ENCODE measurements at regions not wholly inside any gene's neighbourhood (a gene's known extent, or its start where the extent isn't known, plus 50 kb on each side); places are given as distances from the start of the nearest gene placed in this dataset.
"Not testable (repeated sequence)": the region's sequence is repeated elsewhere in the genome, so short reads cannot be mapped to it uniquely, and the experiment has no call there.

DNA sequence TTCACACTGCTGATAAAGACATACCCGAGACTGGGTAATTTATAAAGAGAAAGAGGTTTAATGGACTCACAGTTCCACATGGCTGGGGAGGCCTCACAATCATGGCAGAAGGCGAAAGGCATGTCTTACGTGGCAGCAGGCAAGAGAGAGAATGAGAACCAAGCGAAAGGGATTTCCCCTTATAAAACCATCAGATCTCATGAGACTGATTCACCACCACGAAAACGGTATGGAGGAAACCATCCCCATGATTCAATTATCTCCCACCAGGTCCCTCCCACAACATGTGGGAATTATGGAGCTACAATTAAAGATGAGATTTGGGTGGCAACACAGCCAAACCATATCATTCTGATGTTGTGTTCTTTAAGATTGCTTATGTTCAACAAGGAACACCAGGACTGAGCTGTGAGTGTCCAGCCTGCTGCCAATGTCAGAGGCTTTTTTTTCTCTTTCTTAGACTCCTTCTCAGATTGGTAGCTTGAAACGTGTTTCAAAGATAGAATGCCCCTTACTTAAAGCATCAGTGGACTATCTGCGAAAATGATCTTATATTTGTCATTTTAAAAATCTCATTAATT is 124.1 kb upstream of the TWIST2 start:
- not testable (repeated sequence) for DNase-seq (ENCODE audit: low read depth)

DNA sequence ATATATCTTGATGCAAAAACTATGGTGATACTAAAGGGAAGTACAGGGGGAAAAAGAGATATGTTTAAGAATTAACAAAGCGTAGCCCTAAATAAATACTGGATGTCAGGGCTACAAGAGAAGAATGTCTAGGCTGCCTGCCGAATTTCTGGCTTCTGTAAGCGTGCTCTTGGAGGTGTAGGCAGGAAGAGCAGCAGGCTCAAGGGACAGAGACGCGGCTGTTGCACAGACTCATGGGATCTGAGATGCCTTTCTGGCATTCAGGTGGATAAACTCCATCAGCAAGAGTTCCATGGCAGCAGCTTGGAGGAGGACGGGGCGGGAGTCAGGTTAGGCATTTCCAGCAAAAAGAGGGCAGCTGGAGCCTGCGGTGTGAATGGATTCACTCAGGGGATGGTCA is 123.2 kb upstream of the TWIST2 start:
- no peak for DNase-seq (ENCODE audit: low read depth)

DNA sequence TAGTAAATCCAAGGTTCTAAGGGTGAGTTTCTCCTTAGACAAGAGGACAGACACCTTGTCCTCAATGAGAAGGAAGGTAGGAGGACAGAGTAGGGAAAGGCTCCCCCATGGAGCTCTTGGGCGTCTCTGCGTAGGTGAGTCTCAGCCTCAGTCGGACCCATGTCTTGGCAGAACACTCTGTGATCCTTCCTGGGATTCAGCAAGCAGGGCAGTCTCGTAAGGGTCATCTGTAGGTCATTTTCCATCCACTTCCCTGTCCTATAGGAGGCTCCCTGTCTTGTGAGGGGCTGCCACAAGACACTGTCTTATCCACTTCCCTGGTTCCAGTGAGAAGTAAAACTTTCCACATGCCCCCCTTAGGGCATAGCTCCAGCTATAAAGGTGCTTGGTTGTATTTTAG is 122.6 kb upstream of the TWIST2 start:
- DNase-seq (ENCODE audit: low read depth) = no peak

DNA sequence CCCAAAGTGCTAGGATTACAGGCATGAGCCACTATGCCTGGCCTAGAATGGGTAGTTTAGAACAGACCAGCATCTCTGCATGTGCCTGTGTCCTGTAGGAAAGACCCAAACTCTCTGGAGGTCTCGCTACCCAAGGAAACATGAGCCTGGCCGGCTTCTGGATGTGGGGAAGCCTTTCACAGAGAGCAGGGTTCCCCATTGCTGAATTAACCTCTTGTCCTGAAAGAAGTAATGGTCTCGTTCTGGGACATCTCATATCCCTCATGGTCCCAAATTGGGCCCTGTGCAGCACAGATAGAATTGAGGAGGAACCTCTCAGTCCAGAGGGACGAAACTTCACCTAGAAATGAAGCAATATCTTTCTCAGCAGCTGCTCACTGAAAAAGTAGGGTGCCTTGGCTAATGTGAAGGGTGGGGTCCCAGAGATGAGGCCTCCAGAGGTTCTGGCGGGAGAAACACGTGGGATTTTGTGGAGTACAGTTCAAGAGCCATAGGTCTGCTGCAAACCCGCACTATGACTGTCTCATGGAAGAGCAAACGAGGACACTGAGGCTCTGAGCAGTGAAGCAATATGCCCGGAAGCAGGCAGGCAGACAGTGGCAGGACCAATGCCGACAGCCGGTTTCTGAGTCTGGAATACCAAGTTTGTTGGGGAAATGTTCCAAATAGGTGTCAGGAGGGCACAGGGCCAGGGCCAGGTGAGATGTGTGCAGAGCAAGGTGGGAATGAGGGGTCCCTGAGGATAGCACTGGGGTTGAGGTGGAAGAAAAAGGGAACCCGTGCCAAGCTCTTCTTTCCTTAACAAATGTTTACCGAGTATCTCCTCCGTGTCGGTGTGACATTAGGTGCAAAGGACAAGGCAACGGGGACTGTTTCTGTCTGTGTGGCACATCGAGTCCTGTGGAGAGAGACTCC is 121.0 kb upstream of the TWIST2 start:
- DNase-seq (ENCODE audit: low read depth) = no peak

DNA sequence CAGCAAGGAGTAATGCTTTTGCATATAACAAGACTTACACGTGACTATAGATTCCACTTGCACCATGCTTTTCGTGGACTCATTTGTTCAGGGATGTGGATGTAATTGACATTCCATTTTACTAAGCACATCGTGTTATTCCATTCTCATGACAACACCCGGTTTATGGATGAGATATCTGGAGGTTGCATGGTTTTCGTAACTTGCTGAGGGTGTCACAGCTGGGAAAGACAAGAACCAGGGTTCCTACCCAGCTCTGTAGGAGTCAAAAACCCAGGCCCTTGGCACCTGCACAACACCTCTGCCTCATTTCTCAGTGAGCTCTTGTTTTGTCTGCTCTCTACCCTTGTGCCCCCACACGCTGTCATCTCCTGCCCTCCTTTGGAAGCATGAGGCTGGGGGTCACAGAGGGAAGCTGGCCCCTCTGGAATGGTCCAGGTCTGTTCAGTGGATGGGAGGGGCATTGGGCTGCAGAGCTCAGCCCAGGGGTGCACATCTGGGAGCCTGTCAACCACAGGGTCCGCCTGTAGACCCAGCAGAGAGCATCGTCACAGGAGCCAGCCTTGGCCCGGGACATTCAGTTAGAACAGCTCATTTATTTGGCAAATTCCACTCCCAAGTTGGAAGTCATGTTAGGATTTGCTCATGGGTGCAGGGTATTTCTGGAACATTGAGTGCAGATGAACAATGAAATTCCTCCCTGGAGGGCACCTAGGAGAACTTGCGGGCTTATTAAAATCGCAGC is 120.1 kb upstream of the TWIST2 start:
- no peak for DNase-seq (ENCODE audit: low read depth)

DNA sequence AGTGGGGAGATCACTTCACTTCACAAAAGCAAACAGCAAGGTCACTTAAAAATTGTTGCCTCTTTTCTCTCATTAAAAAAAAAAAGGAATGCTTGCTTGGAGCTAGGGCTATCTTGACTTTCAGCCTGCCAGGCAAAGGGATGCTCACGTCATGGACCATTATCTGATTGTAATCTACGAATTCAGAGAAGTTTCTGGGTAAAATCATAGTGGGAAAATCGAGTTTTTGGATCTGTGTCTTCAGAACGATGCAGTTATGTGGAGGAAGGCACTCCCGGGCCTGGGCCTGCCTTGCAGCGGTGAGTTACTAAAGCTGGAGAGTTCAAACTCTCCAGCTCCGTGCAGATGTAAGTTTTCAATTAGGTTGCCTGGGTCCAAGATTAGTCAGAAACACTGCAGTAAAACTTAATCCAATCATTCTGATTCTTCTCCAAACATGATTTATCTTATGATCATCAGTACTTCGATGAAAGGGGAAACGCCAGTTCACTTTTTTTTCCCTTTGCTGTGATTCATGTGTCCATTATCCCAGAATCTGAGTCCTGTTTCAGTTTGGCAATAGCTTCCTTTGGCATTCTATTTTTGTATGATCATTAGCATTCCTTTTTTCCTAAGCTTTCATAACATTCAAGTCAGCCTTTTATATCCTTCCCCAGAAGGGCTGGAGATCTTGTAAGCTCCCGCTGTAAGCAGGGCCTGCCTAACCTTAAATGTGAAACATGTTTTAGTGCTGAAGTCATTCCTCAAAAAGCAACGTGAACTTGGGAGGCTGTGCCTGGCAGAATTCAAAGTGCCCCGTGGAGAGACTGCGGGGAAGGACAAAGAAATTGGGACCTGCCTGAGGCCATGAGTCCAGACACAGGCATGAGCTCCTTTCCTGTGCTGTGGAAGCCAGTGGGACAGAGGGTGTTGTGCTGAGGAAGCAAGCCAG is 119.3 kb upstream of the TWIST2 start:
- DNase-seq (ENCODE audit: low read depth) = no peak

DNA sequence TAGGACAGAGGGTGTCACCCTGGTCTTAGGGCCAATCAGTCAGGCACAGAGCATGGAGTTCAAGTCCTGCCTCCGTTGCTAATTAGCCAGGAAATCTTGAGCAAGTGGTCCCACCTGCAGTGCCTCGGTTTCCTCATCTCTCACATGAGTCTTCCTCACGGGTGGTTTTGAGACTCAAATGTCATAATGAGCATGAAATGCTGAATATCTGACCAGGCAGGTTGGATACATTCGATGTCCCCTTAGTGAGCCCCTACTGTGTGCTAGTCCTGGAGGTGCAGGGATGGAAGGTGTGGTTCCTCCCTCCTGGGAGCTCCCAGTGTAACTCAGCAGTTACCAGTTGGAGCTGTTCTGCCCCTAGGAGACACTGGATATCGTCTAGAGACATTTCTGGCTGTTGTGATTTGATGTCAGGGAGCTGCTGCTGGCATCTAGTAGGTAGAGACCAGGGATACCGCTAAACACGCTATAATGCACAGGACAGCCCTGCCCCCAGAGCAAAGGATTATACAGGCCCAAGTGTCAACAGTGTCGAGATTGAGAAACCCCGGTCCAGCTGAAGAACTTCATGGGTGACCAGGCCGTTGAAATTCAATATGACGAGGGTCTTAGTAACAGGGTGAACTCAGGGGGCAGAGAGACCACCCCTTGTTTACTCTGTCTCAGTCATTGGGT is 118.5 kb upstream of the TWIST2 start:
- DNase-seq (ENCODE audit: low read depth) = no peak

DNA sequence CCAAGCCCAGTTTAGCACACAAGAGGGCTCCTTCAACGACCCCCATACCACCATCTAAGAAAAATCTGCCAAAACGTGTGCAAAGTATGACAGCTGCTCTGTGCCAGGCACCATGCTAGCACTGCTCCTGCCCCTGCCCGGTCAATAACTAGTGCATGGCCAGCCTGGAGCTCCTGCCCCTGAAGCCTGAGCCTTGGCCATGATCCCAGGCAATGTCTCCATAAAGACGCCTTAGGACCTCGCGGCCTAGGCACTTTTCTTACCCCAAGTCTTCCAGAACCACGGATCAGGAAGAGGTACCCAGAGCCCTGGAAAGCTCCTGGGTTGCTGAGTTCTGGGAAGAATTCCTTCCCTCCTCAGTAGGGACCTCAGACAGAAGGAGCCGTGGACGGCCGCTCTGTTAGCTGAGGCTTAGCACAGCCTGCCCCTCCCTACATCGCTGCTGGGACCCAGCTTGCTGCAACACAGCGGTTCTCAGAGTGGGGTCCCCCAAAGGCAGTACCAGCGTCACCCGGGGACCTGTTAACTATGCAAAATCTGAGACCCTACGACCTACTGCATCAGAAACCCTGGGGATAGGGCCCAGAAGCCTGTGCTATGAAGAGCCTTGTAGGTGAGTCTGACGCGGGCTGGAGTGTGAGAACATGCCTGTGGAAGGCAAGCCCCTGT is 117.8 kb upstream of the TWIST2 start:
- DNase-seq (ENCODE audit: low read depth) = no peak

DNA sequence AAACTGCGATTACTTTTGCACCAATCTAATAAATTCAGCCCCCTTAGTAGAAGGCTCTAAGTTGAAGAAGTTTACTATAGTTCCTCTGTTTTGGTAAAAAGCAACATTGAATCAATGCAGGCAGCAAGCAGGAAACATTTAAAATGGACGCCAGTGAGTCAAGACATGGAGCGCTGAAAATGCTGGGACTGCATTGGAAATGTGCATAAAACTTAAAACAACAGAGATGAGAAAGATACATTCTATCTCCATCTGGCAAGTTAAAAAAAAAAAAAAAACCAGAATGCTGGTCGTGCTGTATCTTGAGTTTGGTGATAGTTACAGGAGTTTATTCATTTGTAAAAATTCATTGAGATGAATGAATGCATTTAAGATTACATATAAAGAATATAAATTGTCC is 117.0 kb upstream of the TWIST2 start:
- no peak for DNase-seq (ENCODE audit: low read depth)

DNA sequence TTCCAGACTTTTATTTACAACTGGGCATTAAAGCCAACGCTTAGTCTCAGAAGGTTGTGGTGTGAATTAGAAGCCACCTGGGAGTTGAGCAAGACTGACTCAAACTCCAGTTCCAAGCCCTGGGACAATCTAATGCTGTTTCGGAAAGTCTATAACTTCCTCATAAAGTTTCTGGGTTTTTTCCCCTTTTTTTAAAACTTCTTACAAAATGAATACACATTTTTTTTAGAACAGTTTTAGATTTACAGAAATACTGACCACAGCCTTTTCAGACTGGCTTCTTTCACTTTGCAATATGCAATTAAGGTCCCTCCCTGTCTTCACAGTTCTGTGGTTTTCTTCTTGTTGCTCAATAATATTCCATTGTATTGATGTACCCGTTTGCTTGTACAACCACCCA is 115.9 kb upstream of the TWIST2 start:
- no peak for DNase-seq (ENCODE audit: low read depth)

DNA sequence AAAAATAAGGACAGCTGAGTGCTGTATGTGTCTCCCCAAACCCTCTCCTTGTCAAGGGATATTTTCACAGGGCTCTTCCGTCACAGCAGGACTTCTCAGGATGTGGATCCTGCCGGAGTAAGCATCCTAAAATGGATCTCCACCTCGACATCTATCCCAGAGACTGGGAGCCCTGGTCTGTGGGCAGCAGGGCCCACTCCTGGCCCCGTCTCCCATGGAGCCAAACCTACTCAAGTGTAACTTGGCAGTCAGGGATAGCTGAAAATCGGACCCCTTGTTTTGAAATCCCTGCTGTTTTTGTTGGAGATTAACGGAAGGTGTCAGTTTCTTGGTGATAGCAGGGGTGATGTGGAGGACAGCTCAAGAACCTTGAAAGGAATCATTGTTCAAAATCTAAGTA is 109.0 kb upstream of the TWIST2 start:
- no peak for DNase-seq (ENCODE audit: low read depth)

DNA sequence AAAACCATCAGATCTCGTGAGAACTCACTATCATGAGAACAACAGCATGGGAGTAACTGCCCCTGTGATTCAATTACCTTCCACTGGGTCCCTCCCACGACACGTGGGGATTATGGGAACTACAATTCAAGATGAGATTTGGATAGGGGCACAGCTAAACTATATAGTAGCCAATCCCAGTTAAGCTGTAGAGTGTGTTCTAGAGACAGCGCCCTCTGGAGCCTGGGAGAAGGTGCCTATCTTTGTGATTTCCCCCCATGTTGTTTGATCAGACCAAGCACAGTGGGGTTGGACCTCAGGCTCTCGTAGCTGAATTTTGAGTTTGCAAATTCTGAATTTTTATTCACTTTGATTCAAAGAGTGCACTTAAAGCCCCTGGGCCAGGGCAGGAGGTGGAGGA is 108.2 kb upstream of the TWIST2 start:
- no peak for DNase-seq (ENCODE audit: low read depth)

DNA sequence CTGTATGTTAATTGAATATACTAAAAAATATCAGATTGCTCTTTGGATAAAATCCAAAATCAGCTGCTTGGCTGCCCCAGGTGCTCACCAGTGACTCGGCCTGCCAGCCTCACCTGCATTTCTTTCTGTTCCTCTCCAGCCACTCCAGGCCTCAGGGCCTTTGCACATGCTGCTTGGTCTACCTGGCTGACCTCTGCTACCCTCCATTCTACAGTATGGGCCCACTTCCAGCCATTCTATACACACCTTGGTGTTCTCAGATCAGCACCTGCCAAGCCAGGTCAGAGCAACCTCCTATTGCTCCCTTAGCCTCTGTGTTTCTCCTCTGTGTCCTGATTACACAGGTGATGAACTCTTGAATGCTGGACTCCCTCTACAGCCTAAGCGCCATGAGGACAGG is 106.6 kb upstream of the TWIST2 start:
- DNase-seq (ENCODE audit: low read depth) = no peak

DNA sequence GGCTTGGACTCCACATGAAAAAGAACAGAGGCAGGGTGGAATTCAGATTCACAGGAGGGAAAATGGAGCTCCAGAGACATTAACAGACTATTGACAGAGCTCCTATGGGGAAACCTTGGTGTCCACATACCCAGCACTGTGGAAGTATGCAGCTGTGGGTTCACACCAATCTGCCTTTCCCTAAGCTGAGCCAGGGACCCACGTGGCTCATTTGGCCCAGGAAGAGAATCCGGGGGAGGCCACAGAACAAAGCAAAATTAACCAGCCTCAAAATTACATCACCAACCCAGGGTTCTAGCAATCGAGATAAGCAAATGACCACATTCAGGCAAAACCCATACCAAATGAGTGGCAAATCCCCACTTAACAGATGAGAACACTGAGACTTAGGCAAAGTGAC is 105.8 kb upstream of the TWIST2 start:
- DNase-seq (ENCODE audit: low read depth) = no peak

DNA sequence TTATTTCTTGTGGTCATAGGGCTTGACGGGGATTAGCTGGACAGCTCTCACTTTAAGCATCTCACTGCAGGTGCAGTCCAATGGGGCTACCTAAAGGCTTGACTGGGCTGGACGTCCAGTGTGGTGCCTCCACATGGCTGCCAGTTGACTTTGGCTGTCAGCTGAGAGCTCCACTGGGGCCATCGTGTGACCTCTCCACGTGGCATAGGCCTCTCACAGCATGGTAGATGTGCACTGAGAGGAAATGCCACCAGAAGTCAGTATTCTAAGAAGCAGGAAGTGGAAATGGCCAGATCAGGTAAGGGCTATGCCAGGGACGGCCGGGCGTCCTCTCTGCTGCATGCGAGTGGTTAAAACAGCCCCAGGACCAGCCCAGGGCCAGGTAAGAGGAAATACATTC is 105.2 kb upstream of the TWIST2 start:
- DNase-seq (ENCODE audit: low read depth) = no peak

DNA sequence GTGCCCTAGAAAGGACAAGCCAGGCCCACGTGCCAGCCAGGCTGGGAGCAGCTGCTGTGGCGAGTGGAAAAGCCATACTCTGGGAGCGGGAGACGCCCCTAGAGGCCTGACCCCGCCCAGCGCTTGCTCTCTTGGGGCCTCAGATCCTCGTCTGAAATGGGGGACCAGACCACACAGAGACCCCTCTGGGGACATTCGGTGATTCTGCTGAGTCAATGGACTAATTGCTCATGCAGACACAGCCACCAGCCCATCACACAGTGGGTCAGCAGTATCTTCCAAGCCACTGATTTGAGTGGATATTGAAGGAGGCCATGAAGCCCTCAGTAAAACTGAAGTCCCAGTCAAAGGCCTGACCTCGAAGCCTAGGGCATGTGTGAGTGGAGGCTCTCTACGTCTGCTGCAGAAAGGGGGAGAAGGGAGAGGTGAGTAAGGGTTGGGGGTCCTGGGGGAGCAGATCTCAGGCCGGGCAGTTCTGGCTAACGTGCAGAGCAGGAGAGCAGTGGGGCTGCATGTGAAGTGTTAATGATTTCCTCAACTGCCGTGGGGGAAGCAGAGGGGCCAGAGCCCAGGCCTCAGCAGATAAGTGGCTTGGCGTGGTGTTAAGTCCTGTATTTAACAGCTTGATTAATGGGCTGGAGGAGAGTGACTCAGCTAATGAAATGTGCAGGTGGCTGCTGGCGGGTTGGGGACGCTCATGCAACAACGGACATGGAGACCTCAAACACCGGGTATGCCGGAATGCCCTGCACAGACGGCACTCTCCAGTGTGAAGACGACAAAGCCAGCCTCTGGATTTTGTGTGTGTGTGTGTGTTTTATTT is 104.4 kb upstream of the TWIST2 start:
- no peak for DNase-seq (ENCODE audit: low read depth)

DNA sequence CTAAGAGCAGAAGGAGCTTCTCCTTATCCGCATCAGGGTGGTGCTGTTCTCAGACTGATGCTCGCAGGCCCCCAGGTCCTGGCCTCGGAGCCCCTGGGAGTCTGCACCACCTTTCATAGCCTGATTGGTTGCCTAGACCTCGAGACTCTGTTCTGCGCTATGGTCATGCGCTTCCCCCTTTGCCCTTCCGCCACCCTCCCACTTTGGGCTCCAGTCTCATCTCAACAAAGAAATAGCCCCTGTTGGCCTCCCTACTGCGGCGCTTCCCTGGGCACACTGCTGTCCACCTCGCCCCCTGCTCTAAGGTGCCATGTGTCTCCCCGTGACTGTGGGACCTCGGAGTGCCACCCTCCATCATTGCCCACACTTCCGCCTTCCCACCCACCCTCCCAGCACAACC is 102.9 kb upstream of the TWIST2 start:
- no peak for DNase-seq (ENCODE audit: low read depth)

DNA sequence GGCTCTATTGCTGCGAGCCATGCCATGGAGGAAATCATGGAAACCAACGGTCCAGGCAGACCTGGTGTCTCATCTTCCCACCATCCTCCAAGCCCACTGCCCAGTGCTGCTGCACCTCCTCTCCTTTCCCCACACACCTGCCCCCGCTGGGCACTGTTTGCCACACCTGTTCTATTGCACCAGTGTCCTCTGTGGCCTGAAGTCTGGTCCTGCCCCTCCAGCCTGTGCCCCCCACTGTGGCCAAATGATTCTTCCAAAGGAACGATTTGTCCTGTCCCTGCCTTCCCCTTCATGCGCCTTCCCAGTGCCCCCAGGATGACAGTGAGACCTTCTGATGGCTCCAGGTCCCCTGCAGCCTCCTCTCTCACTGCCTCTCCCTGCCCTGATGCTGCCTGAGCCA is 101.9 kb upstream of the TWIST2 start:
- no peak for DNase-seq (ENCODE audit: low read depth)

DNA sequence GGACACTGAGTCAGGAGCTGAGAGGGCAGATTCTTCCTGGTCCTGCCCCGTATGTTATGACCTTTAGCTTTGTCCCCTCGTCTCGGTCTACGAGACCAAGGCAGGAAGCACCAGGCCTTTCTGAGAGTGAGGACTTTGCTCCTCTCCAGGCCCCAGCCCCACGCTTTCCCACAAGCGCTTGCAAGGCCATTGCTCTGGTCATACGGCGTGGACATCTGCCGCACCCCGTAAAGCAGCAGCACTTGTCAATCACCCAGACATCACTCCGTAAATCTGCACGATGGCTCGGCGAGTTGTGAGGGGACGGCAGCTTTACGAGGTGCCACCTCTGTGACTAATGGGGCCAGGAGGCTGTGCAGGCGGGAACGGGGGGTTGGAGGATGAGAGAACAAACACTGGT is 100.8 kb upstream of the TWIST2 start:
- DNase-seq (ENCODE audit: low read depth) = no peak

DNA sequence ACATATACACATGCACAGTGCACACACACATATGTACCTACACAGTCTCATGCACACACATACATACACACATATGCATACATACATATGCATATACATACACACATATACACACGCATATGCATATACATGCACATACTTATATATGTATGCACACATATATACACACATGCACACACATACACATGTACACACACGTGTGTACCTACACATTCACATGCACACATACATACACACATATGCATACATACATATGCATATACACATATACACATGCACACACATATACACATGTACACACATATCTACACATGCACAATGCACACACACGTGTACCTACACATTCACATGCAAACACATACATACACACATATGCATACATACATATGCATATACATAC is 100.3 kb upstream of the TWIST2 start:
- no peak for DNase-seq (ENCODE audit: low read depth)
